ENCODE measurements at regions not wholly inside any gene's neighbourhood (a gene's known extent, or its start where the extent isn't known, plus 50 kb on each side); places are given as distances from the start of the nearest gene placed in this dataset.

DNA sequence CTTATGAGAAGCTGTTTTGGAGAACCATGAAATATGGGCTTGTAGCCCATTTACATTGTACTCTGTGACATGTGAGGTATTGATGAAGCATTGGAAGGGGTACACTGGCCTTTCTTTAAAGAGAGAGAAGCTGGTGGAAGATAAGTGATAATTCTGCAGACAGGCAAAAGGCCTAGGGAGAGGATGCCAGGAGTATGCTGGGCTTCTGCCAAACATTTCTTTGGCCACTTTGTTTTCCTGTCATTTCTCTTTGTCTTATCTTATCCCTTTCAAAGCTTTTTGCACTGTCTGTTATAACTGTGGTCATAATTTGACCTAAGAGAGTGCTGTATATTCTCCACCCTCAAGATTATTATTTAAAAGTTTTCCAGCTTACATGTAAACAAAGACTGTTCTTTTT lies 109.6 kb upstream of the SEMA6D start:
- Histone ChIP-seq H3K4me2 (ENCODE audit: low read length) (no peak overlapping the region), H4K20me1 (ENCODE audit: control insufficient read depth, insufficient read depth, low read depth, low read length) (no peaks in the 10 kb centered on the region), H3K9me3 (ENCODE audit: control insufficient read depth, insufficient read depth, low read length) (no peaks in the 10 kb centered on the region), H3K4me1 (ENCODE audit: control insufficient read depth, low read length) (no peaks in the 10 kb centered on the region), H3K27me3 (ENCODE audit: control insufficient read depth, low read length) (no peaks in the 10 kb centered on the region), H3K79me2 (ENCODE audit: control insufficient read depth, low read length) (no peaks in the 10 kb centered on the region), H3F3A (ENCODE audit: control insufficient read depth, insufficient read depth) (no peaks in the 10 kb centered on the region), H3K36me3 (ENCODE audit: control insufficient read depth, low read length) (no peaks in the 10 kb centered on the region), H3K9me2 (replicated peaks; ENCODE audit: control insufficient read depth, low read length) (no peaks in the 10 kb centered on the region), H3K4me3 (ENCODE audit: low read length) (no peak overlapping the region), H3K27ac (ENCODE audit: low read depth, low read length) (no peak overlapping the region)
- TF ChIP-seq, protein P1, sequence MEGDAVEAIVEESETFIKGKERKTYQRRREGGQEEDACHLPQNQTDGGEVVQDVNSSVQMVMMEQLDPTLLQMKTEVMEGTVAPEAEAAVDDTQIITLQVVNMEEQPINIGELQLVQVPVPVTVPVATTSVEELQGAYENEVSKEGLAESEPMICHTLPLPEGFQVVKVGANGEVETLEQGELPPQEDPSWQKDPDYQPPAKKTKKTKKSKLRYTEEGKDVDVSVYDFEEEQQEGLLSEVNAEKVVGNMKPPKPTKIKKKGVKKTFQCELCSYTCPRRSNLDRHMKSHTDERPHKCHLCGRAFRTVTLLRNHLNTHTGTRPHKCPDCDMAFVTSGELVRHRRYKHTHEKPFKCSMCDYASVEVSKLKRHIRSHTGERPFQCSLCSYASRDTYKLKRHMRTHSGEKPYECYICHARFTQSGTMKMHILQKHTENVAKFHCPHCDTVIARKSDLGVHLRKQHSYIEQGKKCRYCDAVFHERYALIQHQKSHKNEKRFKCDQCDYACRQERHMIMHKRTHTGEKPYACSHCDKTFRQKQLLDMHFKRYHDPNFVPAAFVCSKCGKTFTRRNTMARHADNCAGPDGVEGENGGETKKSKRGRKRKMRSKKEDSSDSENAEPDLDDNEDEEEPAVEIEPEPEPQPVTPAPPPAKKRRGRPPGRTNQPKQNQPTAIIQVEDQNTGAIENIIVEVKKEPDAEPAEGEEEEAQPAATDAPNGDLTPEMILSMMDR (IDR thresholded peaks at IDR 0.05; ENCODE audit: low read depth, low read length, poor library complexity, severe bottlenecking) = no peak
- no peak for TF ChIP-seq EZH2phosphoT487 (IDR thresholded peaks at IDR 0.05; ENCODE audit: borderline replicate concordance, low read length)

DNA sequence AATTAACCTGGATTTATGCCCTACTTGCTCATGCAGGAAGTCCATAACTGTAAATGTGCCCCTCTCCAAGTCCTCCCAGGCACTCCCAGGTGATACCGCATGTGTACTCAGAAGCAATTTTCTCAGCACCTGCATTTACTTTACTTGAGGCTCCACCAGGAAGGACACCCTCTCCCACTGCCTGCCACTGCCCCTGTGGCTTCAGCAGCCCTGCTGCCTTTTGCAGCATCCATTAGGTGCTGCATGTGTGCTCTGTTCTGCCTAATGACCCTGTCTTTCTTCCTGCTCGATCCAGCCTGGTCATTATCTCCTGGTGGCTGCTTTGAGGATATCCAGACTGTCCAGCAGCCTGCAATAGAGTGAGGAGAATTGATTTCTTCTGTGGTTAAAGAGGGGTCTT lies 107.6 kb upstream of the SEMA6D start:
- no peaks in the 10 kb centered on the region for H3K27me3 ChIP-seq (ENCODE audit: control insufficient read depth, low read length)
- H3K4me1 ChIP-seq (ENCODE audit: control insufficient read depth, low read length) = no peaks in the 10 kb centered on the region
- no peaks in the 10 kb centered on the region for H3K9me2 ChIP-seq (replicated peaks; ENCODE audit: control insufficient read depth, low read length)
- no peak overlapping the region for H3K4me3 ChIP-seq (ENCODE audit: low read length)
- TF ChIP-seq, protein P1 (IDR thresholded peaks at IDR 0.05; ENCODE audit: low read depth, low read length, poor library complexity, severe bottlenecking) = no peak
- no peak for TF ChIP-seq EZH2phosphoT487 (IDR thresholded peaks at IDR 0.05; ENCODE audit: borderline replicate concordance, low read length)
- no peaks in the 10 kb centered on the region for H3F3A ChIP-seq (ENCODE audit: control insufficient read depth, insufficient read depth)
- no peak overlapping the region for H3K27ac ChIP-seq (ENCODE audit: low read depth, low read length)
- H3K79me2 ChIP-seq (ENCODE audit: control insufficient read depth, low read length) = no peaks in the 10 kb centered on the region
- H4K20me1 ChIP-seq (ENCODE audit: control insufficient read depth, insufficient read depth, low read depth, low read length) = no peaks in the 10 kb centered on the region
- no peaks in the 10 kb centered on the region for H3K9me3 ChIP-seq (ENCODE audit: control insufficient read depth, insufficient read depth, low read length)
- H3K4me2 ChIP-seq (ENCODE audit: low read length) = no peak overlapping the region
- no peaks in the 10 kb centered on the region for H3K36me3 ChIP-seq (ENCODE audit: control insufficient read depth, low read length)

DNA sequence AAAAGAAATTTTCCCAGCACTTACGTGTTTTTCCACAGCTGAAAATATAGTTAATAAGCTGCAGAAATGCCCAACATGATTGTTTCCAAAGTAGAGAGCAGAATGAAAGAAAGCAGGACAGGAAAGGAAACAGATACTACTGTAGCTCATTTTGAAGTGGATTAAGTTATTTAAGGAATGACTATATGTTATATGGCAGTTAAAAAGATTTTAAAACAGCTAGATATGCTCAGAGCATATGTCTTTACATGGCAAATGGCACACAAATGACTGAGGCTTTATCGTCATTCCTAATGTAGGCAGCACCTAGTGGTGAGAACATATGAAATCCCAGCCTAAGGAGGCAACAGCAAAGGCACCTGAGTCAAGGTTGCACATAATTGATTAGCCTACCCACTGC lies 106.6 kb upstream of the SEMA6D start:
- Histone ChIP-seq H3K4me2 (ENCODE audit: low read length) (no peak overlapping the region), H3K9me2 (replicated peaks; ENCODE audit: control insufficient read depth, low read length) (no peaks in the 10 kb centered on the region), H3K4me1 (ENCODE audit: control insufficient read depth, low read length) (no peaks in the 10 kb centered on the region), H3K9me3 (ENCODE audit: control insufficient read depth, insufficient read depth, low read length) (no peaks in the 10 kb centered on the region), H3F3A (ENCODE audit: control insufficient read depth, insufficient read depth) (no peaks in the 10 kb centered on the region), H3K27ac (ENCODE audit: low read depth, low read length) (no peak overlapping the region), H4K20me1 (ENCODE audit: control insufficient read depth, insufficient read depth, low read depth, low read length) (no peaks in the 10 kb centered on the region), H3K4me3 (ENCODE audit: low read length) (no peak overlapping the region), H3K36me3 (ENCODE audit: control insufficient read depth, low read length) (no peaks in the 10 kb centered on the region), H3K79me2 (ENCODE audit: control insufficient read depth, low read length) (no peaks in the 10 kb centered on the region), H3K27me3 (ENCODE audit: control insufficient read depth, low read length) (no peaks in the 10 kb centered on the region)
- TF ChIP-seq EZH2phosphoT487 (IDR thresholded peaks at IDR 0.05; ENCODE audit: borderline replicate concordance, low read length) = no peak

DNA sequence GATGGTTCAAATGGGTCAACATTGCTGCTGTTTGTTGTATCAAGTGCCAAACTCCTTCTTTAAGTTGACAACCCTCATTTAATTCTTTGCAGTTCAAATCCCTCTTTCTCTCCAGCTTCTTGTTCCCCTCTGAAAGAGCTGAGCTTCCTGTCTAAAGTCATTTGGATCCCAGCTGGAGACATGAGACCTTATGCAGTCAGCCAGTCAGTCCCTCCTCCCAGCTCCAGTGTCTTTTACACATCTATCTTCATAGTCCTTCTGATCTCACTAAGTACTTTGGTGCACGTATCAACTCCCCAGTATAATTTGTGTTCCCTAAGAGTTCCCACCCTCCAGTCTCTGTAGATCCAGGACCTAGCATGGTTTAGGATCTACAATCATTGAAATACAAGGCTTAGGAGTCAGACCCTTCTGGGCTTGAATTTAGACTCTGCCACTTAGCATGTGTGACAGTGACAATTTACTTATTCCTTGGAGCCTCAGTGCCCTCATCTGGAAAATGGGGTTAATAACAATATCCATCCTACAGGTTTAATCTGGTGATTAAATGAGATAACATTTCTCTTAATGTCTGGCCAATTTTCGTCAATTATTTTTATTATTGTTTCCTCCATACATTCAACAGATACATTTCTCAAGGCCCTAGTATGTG lies 102.8 kb upstream of the SEMA6D start:
- Histone ChIP-seq H3K27ac (ENCODE audit: low read depth, low read length) (no peak overlapping the region), H3K79me2 (ENCODE audit: control insufficient read depth, low read length) (no peaks in the 10 kb centered on the region), H3K9me2 (replicated peaks; ENCODE audit: control insufficient read depth, low read length) (no peaks in the 10 kb centered on the region), H3K9me3 (ENCODE audit: control insufficient read depth, insufficient read depth, low read length) (no peaks in the 10 kb centered on the region), H3K27me3 (ENCODE audit: control insufficient read depth, low read length) (no peaks in the 10 kb centered on the region), H3F3A (ENCODE audit: control insufficient read depth, insufficient read depth) (no peaks in the 10 kb centered on the region), H3K4me3 (ENCODE audit: low read length) (no peak overlapping the region), H3K36me3 (ENCODE audit: control insufficient read depth, low read length) (no peaks in the 10 kb centered on the region), H4K20me1 (ENCODE audit: control insufficient read depth, insufficient read depth, low read depth, low read length) (no peaks in the 10 kb centered on the region), H3K4me2 (ENCODE audit: low read length) (no peak overlapping the region), H3K4me1 (ENCODE audit: control insufficient read depth, low read length) (no peaks in the 10 kb centered on the region)
- TF ChIP-seq, protein P1 (IDR thresholded peaks at IDR 0.05; ENCODE audit: low read depth, low read length, poor library complexity, severe bottlenecking) = no peak
- no peak for TF ChIP-seq EZH2phosphoT487 (IDR thresholded peaks at IDR 0.05; ENCODE audit: borderline replicate concordance, low read length)
